ENCODE measurements at regions not wholly inside any gene's neighbourhood (a gene's known extent, or its start where the extent isn't known, plus 50 kb on each side); places are given as distances from the start of the nearest gene placed in this dataset.
"Not testable (repeated sequence)": the region's sequence is repeated elsewhere in the genome, so short reads cannot be mapped to it uniquely, and the experiment has no call there.

DNA sequence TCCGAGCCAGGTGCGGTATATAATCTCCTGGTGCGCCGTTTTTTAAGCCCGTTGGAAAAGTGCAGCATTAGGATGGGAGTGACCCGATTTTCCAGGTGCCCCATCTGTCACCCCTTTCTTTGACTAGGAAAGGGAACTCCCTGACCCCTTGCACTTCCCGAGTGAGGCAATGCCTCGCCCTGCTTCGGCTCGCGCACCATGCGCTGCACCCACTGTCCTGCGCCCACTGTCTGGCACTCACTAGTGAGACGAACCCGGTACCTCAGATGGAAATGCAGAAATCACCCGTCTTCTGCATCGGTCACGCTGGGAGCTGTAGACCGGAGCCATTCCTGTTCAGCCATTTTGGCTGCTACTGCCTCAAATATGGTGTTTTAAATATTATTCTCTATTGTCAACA lies 198.0 kb downstream of the MEIS1 start:
- DNase-seq; H3K4me3 Mint-ChIP-seq; ATAC-seq; POLR2A ChIA-PET; H3K27me3 Mint-ChIP-seq; H3K27ac Mint-ChIP-seq; H3K36me3 Mint-ChIP-seq (ENCODE audit: low read depth); H3K9me3 Mint-ChIP-seq; intact Hi-C loops (cut with micrococcal nuclease); H3K4me1 Mint-ChIP-seq (ENCODE audit: low read depth); CTCF ChIA-PET: not testable (repeated sequence)

DNA sequence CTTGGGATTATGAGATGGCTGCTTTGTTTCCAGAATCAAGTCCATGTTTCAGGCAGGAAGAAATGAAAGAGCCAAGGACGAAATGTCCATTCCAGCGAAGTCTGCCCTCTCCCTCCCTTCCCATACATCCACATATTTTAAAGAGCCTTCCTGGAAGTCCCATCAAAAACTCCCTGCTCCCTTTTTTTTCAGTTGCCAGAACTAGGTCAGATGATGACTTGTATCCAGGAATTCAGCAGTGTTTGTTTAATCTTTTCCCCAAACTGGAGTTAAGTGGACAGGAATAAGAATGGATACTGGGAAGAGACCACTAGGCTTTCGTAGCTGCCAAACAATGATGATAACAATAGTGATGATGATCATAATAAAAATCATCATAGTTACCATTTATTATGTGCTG lies 198.7 kb downstream of the MEIS1 start:
- Mint-ChIP-seq H3K36me3 (ENCODE audit: low read depth) (no peaks in the 10 kb centered on the region), H3K9me3 (peaks cover 2% of the 10 kb centered on the region), H3K27ac (no peak overlapping the region), H3K27me3 (no peaks in the 10 kb centered on the region), H3K4me1 (ENCODE audit: low read depth) (no peaks in the 10 kb centered on the region), H3K4me3 (no peak overlapping the region)
- ChIA-PET CTCF (no interaction called here), POLR2A (no interaction called here)
- intact Hi-C loops (cut with micrococcal nuclease), result no loop called here
- TF ChIP-seq CTCF (IDR thresholded peaks at IDR 0.05), result no peak
- ATAC-seq (no peak), DNase-seq (no peak)

- no peaks in the 10 kb centered on the region for H3K27me3 Mint-ChIP-seq
- no peaks in the 10 kb centered on the region for H3K4me1 Mint-ChIP-seq (ENCODE audit: low read depth)
- H3K27ac Mint-ChIP-seq, result no peak overlapping the region
Measured at GRCh38 chr2:66634784-66635183, 199.9 kb downstream of the MEIS1 start.

DNA sequence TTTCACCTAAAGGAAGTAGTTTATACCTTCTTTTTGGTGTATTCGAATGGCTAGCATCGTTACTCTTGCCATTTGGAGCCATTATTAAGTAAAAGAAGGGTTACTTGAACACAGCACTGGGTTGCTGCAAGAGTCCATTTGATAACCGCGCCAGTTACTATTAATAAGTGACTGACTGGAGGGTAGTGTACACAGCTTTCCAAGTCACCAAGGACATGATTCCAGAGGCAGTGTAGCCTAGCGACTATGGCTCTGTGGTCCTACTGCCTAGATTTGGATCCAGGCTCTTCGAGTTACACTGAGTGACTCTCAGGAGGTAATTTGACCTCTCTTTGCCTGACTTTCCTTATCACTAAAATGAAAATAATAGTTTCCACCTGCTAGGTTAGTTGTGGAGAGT lies 206.8 kb downstream of the MEIS1 start:
- intact Hi-C loops (cut with micrococcal nuclease), result no loop called here
- H3K36me3 Mint-ChIP-seq (ENCODE audit: low read depth), result no peaks in the 10 kb centered on the region
- ChIA-PET CTCF (no interaction called here), POLR2A (no interaction called here)
- H3K4me3 Mint-ChIP-seq, result no peak overlapping the region
- TF ChIP-seq CTCF (IDR thresholded peaks at IDR 0.05), result no peak
- no peaks in the 10 kb centered on the region for H3K9me3 Mint-ChIP-seq
- no peak overlapping the region for H3K27ac Mint-ChIP-seq
- H3K27me3 Mint-ChIP-seq, result no peaks in the 10 kb centered on the region
- no peaks in the 10 kb centered on the region for H3K4me1 Mint-ChIP-seq (ENCODE audit: low read depth)
- ATAC-seq (no peak), DNase-seq (no peak)

More at GRCh38 chr2:66634784-66635183, 199.9 kb downstream of the MEIS1 start:
- Mint-ChIP-seq H3K4me3 (no peak overlapping the region), H3K36me3 (ENCODE audit: low read depth) (no peaks in the 10 kb centered on the region), H3K9me3 (peaks cover 2% of the 10 kb centered on the region)
- DNase-seq (no peak), ATAC-seq (no peak)
- no peak for TF ChIP-seq CTCF (IDR thresholded peaks at IDR 0.05)
- POLR2A ChIA-PET, result no interaction called here
- intact Hi-C loops (cut with micrococcal nuclease), result no loop called here
- CTCF ChIA-PET, result no interaction called here

DNA sequence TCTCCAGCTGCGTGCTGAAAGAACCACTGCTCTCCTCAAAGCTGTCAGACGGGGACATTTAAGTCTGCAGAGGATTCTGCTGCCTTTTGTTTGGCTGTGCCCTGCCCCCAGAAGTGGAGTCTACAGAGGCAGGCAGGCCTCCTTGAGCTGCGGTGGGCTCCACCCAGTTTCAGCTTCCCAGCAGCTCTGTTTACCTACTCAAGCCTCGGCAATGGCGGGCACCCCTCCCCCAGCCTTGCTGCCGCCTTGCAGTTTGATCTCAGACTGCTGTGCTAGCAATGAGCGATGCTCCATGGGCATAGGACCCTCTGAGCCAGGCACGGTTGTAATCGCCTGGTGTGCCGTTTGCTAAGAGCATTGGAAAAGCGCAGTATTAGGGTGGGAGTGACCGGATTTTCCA lies 213.2 kb downstream of the MEIS1 start:
- DNase-seq; H3K9me3 Mint-ChIP-seq; H3K4me3 Mint-ChIP-seq; intact Hi-C loops (cut with micrococcal nuclease); H3K27me3 Mint-ChIP-seq; POLR2A ChIA-PET; H3K36me3 Mint-ChIP-seq (ENCODE audit: low read depth); CTCF ChIA-PET; H3K4me1 Mint-ChIP-seq (ENCODE audit: low read depth); ATAC-seq; H3K27ac Mint-ChIP-seq: not testable (repeated sequence)

DNA sequence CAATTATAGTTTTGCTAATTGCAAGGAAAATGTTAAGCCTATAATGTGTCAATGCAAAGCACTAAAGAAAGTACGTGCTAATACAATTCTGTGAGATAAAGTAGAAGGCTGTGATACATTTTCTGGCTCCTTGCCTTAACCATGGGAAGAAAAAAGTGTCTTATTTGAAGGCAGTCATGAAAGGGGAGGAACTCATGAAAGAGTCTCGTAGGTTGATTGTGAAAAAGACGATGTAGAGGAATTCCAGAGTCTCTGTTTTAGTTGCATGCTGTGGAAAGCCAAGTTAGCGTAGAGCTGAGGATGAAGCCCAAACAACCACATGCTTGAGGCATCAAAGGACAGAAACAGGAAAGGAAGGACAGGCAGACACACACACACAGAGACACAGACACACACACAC lies 214.1 kb downstream of the MEIS1 start:
- POLR2A ChIA-PET, result no interaction called here
- peaks cover 4% of the 10 kb centered on the region for H3K9me3 Mint-ChIP-seq
- ATAC-seq, result no peak
- CTCF ChIA-PET, result no interaction called here
- no peak overlapping the region for H3K27ac Mint-ChIP-seq
- DNase-seq, result no peak
- H3K36me3 Mint-ChIP-seq (ENCODE audit: low read depth), result no peaks in the 10 kb centered on the region
- no peaks in the 10 kb centered on the region for H3K27me3 Mint-ChIP-seq
- no peaks in the 10 kb centered on the region for H3K4me1 Mint-ChIP-seq (ENCODE audit: low read depth)
- TF ChIP-seq CTCF (IDR thresholded peaks at IDR 0.05), result no peak
- intact Hi-C loops (cut with micrococcal nuclease), result no loop called here
- no peak overlapping the region for H3K4me3 Mint-ChIP-seq

Data from activated CD8-positive, alpha-beta T cell treated with anti-CD3 and anti-CD28 coated beads for 36 hours (primary cell).